Activated CD4-positive, alpha-beta T cell treated with anti-CD3 and anti-CD28 coated beads, Interleukin-2, amount 10 ng/mL, durations not matched to agents 7 days and 5 days (primary cell): ENCODE measurements at regions not wholly inside any gene's neighbourhood (a gene's known extent, or its start where the extent isn't known, plus 50 kb on each side); places are given as distances from the start of the nearest gene placed in this dataset.

Experiments
- CTCF ChIA-PET: fragments of 350-600 bp; sonication (Branson Sonifier 250); formaldehyde crosslinking; loops from one replicate; lab custom pipeline; 2021; ENCODE audit warnings: antibody characterized with exemption; lab: Charles Lee
- POLR2A ChIA-PET: fragments of 350-600 bp; sonication (Branson Sonifier 250); formaldehyde crosslinking; loops from one replicate; lab custom pipeline; 2021; ENCODE audit warnings: antibody characterized with exemption; lab: Charles Lee
- DNase-seq: peaks from one replicate; pipeline ENCODE4 v3.0.0-alpha.2; 2020
- H3K27ac Mint-ChIP-seq: one replicate; pipeline ENCODE4 v1.8.0; 2021; ENCODE audit warnings: mild to moderate bottlenecking, moderate library complexity, mixed read lengths
- H3K27me3 Mint-ChIP-seq: one replicate; pipeline ENCODE4 v1.8.0; 2021; ENCODE audit warnings: mixed read lengths
- H3K36me3 Mint-ChIP-seq: one replicate; pipeline ENCODE4 v1.8.0; 2021; ENCODE audit warnings: low read depth, mixed read lengths
- H3K4me1 Mint-ChIP-seq: one replicate; pipeline ENCODE4 v1.8.0; 2021; ENCODE audit warnings: mixed read lengths
- H3K4me3 Mint-ChIP-seq: one replicate; pipeline ENCODE4 v1.8.0; 2021; ENCODE audit warnings: mild to moderate bottlenecking, moderate library complexity, mixed read lengths
- H3K9me3 Mint-ChIP-seq: one replicate; pipeline ENCODE4 v1.8.0; 2021; ENCODE audit warnings: mixed read lengths

- CTCF ChIA-PET = no interaction called here
- no peaks in the 10 kb centered on the region for H3K36me3 Mint-ChIP-seq
- H3K27me3 Mint-ChIP-seq = no peaks in the 10 kb centered on the region
- peaks cover 7% of the 10 kb centered on the region for H3K9me3 Mint-ChIP-seq
- H3K27ac Mint-ChIP-seq = no peak overlapping the region
- no peaks in the 10 kb centered on the region for H3K4me1 Mint-ChIP-seq
- POLR2A ChIA-PET = no interaction called here
- DNase-seq = no peak
- H3K4me3 Mint-ChIP-seq = no peak overlapping the region
These were observed 81.2 kb upstream of the KCNIP4 start for GRCh38 chr4:22029803-22030202.

GRCh38 chr4:22021106-22021505, 72.5 kb upstream of the KCNIP4 start:
- H3K27ac Mint-ChIP-seq = no peak overlapping the region
- no peak for DNase-seq
- ChIA-PET POLR2A (no interaction called here), CTCF (no interaction called here)
- no peaks in the 10 kb centered on the region for H3K36me3 Mint-ChIP-seq
- peaks cover 3% of the 10 kb centered on the region for H3K9me3 Mint-ChIP-seq
- no peak overlapping the region for H3K4me3 Mint-ChIP-seq
- H3K4me1 Mint-ChIP-seq = no peaks in the 10 kb centered on the region
- no peaks in the 10 kb centered on the region for H3K27me3 Mint-ChIP-seq

GRCh38 chr4:22020129-22020528, 71.6 kb upstream of the KCNIP4 start:
- Mint-ChIP-seq H3K36me3 (no peaks in the 10 kb centered on the region), H3K4me1 (no peaks in the 10 kb centered on the region), H3K4me3 (no peak overlapping the region), H3K27me3 (no peaks in the 10 kb centered on the region), H3K27ac (no peak overlapping the region), H3K9me3 (peaks cover 3% of the 10 kb centered on the region)
- DNase-seq = no peak
- POLR2A ChIA-PET = no interaction called here
- CTCF ChIA-PET = no interaction called here

GRCh38 chr4:22019676-22020075, 71.1 kb upstream of the KCNIP4 start:
- no peaks in the 10 kb centered on the region for H3K27me3 Mint-ChIP-seq
- no peaks in the 10 kb centered on the region for H3K36me3 Mint-ChIP-seq
- ChIA-PET POLR2A (no interaction called here), CTCF (no interaction called here)
- DNase-seq = no peak
- no peak overlapping the region for H3K27ac Mint-ChIP-seq
- H3K4me1 Mint-ChIP-seq = no peaks in the 10 kb centered on the region
- no peak overlapping the region for H3K4me3 Mint-ChIP-seq
- peaks cover 3% of the 10 kb centered on the region for H3K9me3 Mint-ChIP-seq

- Mint-ChIP-seq H3K27me3 (no peaks in the 10 kb centered on the region), H3K9me3 (no peaks in the 10 kb centered on the region), H3K4me1 (no peaks in the 10 kb centered on the region), H3K36me3 (no peaks in the 10 kb centered on the region), H3K27ac (no peak overlapping the region), H3K4me3 (no peak overlapping the region)
- ChIA-PET CTCF (no interaction called here), POLR2A (no interaction called here)
- DNase-seq = no peak
These were observed 65.7 kb upstream of the KCNIP4 start for GRCh38 chr4:22014222-22014741.

GRCh38 chr4:22003878-22004277, 55.3 kb upstream of the KCNIP4 start:
- H3K27me3 Mint-ChIP-seq = no peaks in the 10 kb centered on the region
- H3K27ac Mint-ChIP-seq = no peak overlapping the region
- ChIA-PET CTCF (no interaction called here), POLR2A (no interaction called here)
- no peak overlapping the region for H3K4me3 Mint-ChIP-seq
- H3K36me3 Mint-ChIP-seq = no peaks in the 10 kb centered on the region
- no peak for DNase-seq
- peaks cover 6% of the 10 kb centered on the region for H3K9me3 Mint-ChIP-seq
- H3K4me1 Mint-ChIP-seq = no peaks in the 10 kb centered on the region
